DMS153 treated with DMSO at 0.1 percent for 48 hours (cell line): ENCODE measurements at regions not wholly inside any gene's neighbourhood (a gene's known extent, or its start where the extent isn't known, plus 50 kb on each side); places are given as distances from the start of the nearest gene placed in this dataset.

Experiments
- DNase-seq: peaks from one replicate; lab custom pipeline; 2025; ENCODE audit not compliant: unreplicated experiment; lab: John Stamatoyannopoulos, UW

DNA sequence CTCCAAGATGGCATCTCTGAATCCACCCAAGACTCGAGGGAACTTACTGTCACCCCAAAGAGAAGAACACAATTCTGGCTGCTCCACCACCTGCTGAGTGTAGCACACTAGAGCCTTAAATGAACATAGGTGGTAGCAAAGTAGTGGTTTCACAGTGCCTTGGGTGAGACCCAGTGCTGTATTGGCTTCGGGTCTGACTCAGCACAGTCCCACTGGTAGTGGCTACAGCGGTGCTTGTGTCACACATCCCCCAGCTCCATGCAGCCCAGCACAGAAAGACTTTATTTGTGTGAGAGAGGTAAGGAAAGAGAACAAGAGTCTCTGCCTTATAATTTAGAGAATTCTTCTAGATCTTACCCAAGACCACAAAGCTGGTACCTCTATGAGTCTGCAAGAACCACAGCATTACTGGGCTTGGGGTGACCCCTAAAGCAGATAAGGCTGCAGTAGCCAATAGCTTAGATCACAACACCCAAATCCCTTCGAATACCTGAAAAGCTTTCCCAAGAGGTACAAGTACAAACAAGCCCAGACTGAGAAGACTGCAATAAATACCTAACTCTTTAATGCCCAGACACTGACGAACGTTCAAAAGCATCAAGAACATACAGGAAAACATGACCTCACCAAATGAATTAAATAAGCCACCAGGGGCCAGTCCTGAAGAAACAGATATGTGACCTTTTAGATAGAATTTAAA lies 83.3 kb upstream of the SLC38A4 start:
- DNase-seq, result no peak

- DNase-seq, result no peak
Measured at GRCh38 chr12:46910830-46911229, 85.0 kb upstream of the SLC38A4 start.

GRCh38 chr12:46914336-46914735 lies 88.5 kb upstream of the SLC38A4 start:
- no peak for DNase-seq

- no peak for DNase-seq
Measured at GRCh38 chr12:46915082-46915481, 89.3 kb upstream of the SLC38A4 start.

- DNase-seq, result no peak
Measured at GRCh38 chr12:46915836-46916235, 90.0 kb upstream of the SLC38A4 start.

DNA sequence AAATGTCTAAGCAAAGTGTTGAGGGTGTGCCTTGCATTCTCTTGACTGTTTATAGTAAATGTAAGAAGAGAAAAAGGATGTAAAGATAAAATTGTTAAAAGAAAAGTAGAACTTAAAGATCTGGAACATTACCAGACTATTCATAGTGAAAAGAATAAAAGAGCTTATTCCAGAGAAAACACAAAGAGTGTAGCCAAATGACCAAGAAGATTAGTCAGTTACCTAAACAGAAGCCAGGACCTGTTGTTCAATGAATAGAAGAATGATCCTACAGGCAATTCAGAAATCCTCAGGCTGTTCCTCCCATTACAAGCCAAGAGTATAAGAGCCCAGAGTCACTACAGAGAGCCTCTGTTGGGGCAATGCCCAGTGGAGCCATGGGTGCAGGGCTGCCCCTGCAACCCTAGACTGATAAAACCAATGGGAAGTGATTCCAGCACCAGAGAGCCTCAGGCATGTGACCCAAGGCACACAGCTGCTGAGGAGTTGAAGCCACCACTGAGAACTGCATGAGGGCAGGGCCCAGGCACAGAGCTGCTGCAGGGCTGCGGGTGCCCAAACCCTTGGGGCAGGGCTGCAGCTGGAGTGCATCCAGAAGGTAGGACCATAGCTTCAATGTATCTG lies 91.1 kb upstream of the SLC38A4 start:
- no peak for DNase-seq

DNA sequence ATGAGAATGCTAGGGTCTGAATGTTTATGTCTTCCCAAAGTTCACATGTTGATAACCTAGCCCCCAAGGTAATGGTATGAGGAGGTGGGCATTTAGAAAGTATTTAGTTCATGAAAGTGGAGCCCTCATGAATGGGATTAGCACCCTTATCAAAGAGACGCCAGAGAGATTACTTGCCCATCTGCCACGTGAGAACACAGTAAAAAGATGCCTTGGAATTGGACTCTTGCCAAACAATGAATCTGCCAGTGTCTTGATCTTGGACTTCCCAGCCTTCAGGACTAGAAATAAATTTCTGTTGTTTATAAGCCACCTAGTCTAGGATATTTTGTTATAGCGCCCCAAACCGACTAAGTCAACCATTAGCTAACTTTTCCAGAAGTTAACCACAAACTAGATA lies 92.0 kb upstream of the SLC38A4 start:
- no peak for DNase-seq

DNA sequence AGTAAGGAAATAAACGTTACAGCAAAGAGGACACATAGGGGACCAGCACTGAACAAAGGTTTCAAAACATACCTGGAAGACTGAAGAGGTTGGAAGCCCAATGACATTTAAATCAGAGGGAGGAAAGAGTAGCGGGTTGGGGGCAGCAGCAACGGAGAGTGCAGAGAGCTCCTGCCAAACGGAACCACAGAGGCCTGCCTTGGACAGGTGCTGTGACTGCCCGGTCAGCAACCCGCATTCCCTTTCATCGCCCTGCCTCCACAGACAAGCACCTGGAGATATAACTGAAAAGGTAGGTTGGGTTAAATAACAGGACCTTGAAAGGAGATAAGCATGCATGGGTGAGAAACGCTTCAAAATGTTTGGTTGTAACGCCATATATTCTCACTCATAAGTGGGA lies 92.8 kb upstream of the SLC38A4 start:
- no peak for DNase-seq

DNA sequence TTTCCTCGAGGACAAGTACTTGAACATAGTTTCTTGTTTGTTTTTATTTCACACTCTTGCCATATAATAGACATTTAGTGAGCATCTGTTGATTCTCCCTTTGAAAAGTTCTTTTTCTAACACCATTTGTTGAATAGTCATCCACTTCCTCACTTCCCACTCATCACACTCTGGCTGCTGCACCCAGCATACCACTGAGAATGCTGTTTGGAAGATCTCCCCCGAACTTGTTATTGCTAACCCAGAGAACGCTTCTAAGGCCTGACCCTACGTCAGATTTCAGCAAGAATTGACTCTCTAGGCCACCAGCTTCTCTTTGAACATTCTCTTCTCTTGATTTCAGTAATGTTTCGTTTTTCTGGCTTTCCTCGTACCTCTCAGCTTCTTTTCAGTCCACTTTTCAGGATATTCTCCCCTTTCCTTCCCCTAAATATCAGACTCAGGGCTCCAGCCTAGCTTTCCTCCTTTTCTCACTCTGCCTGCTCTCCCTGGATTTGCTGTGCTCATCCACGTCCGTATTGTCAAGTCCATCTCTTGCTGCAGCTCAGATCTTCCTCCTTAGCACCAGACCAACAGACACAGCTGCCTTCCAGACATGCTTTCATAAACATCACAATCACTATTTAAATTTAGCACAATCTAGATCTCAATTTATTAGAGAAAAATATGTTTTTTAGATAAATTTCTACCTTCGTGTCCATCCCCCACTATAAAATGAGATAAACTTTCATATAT lies 94.0 kb upstream of the SLC38A4 start:
- DNase-seq, result no peak

DNA sequence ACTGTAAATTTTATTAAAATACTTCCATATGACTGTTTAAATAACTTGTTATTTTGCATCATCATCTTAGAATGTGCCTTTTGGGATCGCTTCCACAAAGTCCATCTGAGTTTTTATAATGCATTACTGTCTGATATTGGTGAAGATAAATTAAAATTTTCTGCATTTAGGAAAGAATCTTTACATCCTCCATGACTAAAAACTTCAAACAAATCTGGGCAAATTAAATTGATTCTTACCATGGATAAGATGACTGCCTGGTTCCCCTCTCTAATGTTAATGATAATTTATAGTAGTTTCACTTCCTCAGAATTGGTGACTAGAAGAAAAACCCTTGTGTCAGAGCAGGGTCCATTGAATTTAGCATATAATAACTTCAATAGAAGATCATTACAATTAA lies 94.7 kb upstream of the SLC38A4 start:
- DNase-seq, result no peak

DNA sequence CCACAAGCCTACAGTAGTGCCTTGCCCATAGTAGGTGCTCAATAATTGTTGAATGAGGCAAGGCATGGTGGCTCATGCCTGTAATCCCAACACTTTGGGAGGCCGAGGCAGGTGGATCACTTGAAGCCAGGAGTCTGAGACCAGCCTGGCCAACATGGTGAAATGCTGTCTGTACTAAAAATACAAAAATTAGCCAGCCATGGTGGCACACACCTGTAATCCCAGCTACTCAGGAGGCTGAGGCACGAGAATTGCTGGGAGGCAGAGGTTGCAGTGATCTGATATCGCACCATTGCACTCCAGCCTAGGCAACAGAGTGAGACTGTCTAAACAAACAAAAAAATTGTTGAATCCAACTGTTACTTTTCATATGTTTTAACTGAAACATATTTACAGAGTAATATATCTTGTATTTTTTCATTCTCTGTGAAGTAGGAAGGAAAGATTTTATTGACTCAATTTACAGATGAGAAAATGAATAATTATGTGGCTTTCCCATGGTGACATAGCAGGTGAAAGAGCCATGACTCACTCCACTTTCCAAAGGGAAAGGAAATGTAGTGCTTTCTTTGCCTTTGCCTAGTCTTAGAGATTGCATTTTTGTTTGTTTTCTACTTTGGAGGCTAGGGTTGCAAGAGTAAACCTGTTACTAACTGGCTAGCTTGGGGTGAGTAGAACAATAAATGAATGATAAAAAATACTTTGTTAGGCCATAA lies 95.4 kb upstream of the SLC38A4 start:
- no peak for DNase-seq

DNA sequence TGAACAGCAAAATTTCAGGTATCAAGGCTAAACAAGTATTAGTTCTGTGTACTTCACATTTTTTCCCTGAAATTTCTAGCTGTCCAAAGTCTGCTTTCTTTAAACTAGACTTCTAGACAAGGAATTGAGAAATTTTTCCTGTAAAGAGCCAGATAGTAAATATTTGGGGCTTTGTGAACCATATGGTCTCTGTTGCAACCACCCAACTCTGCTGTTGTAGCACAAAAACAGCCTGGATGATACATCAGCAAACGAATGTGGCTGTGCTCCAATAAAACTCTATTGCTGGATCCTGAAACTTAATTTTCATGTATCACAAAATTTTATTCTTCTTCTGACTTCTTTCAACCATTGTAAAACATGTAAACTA lies 96.0 kb upstream of the SLC38A4 start:
- no peak for DNase-seq

DNA sequence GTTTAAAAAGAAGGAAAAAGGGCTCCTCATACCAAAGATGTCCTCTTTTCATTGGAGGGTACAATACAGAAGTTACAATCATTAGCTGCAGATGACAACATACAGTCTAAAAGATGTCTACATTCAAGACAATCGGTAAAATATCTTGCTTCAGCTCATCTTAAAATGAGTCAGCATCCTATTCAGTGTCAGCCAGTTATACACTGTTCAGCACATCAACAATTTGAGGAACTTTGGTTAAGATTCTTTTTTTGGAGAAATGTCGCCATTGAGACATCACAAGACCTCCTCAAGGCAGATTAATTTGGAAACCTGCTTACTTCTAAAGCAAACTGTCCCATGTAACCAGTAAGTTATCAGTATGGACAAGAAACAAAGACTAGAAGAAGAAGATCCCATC lies 100.7 kb upstream of the SLC38A4 start:
- DNase-seq, result no peak

DNA sequence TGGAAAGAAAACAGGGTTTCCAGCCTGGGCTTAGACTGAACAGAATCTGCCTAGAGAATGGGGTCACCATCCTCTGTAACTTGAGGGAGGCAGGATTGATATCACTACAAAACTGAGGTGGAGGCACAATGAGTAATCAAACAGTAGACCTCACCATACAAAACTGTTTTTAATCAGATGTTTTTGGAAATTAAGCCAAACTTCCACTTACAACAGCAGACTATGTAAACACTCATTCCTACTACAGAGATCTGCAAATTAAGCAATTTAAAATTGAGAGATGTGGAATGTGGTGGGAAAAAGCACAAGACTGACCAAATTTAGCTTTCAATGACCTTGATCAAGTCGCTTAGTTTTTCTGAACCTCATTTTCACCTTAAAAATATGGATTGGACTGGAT lies 104.3 kb upstream of the SLC38A4 start:
- DNase-seq, result no peak

DNA sequence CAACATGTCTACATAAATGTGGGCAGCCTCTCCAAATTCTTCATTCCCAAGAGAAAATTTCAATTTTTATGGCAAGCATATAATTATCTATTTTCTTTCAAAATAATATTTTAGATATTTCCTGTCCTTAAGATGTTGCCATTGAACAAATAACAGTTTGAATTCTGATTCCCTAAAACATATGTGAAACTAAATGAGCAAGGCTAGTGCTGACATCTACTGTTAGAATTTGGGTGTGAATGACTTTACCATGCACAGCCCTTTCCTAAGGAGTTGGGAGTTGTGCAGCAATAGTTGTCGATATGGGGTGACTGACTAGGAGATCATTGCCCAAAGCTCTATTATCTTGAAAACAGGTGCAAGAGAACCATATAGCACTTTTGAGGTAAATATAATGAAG lies 108.2 kb upstream of the SLC38A4 start:
- DNase-seq, result no peak

DNA sequence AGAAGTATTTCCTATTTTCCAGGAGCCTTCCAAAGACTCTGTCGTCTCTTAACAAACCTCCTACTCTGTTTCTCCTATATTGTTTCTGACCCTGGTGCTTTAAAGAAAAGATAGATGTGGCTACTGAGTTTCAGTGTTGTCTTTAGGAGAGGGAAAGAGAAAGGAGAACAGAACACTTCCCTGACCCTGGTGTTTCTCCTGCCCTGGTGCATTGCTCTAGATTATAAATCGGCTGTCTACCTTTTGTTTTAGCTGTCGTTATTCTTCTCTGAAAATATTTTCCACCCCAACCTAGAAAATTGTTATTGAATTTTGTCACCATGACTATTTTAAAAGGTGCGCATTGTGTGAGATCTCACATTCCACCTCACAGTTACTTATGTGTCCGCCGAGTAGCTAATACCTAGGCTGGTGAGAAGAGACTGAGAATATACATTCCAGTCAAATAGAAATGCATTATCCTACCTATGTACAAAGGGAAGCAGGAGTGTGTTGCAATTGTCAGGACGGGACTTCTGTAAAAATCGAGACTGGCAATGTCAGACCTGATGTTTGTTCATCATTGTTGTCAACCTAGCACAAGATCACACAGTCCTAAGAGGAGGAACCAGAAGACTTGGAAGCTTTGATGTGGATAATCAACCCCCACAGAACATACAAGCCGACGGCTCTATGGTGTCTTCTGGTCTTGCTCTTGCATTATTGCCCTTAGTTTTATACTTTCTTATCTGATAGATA lies 108.7 kb upstream of the SLC38A4 start:
- no peak for DNase-seq

- DNase-seq, result no peak
Measured at GRCh38 chr12:46935271-46935847, 109.6 kb upstream of the SLC38A4 start.

- DNase-seq, result no peak
Measured at GRCh38 chr12:46936042-46936441, 110.2 kb upstream of the SLC38A4 start.

DNA sequence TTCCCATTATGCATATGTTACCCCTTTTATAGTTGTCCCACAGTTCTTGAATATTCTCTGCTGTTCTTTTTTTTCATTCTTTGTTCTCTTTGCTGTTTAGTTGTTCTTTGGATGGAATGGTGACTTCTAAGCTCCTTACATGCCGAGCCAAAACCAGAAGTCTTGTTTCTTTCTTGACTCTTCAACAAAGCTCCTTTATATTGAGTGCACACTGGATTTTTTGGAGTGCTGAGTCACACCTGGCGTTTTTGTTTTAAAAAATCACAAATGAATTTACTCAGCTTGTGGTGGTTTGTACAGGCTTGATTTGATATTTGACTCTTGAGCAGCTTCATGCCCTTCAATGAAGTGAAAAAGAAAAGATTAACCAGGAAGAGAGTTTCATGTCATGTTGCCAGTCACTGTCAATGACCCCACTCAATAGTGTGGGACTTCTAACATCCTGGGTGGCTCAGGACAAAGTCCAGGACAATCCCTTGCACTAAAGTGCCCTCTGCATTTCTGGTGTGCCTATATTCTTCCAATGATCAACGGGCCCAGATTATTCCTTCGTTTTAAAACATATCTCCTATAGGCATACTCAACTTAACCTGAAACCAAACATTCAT lies 112.4 kb upstream of the SLC38A4 start:
- DNase-seq, result no peak

DNA sequence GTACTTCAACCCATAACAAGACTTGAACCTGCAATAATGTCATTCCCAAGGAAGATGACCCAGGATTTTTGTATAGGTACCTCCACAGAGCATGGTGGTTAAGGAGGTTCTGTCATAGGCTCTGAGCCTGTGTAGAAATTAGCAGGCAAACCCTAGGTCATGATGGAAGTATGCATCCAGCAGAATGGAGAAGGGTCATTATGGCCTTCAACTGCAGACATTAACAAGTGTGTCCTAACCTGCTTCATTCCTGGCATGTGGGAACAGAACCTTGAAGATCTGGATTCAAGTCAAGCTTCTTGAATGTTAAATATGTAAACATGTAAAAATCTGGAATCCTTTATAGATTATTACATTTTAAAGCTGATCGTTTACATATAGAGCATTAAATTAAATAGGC lies 116.2 kb upstream of the SLC38A4 start:
- no peak for DNase-seq
